ENCODE measurements at regions not wholly inside any gene's neighbourhood (a gene's known extent, or its start where the extent isn't known, plus 50 kb on each side); places are given as distances from the start of the nearest gene placed in this dataset.

DNA sequence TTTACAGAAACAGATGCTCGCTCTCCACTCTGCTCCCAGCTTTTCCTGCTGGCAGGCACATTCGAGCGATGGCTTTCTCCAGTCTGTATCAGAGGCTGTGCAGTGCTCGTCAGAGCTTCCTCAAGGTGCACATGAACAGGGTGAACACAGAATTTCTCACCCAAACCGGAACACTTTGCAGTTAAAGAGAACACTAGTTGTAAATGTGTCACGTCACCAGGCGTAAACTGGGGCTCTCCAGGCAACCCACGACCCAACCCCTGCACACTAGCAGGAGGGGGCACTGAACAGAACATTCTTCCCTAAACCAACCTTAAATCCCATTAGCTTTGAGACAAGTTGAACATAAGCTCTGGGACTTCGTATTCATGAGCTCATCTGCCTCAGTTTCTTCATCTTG, 119.0 kb downstream of the RMI2 start:
- WGBS, result 78% methylated on average over 9 of the region's 9 CpGs
- Histone ChIP-seq H3K9ac (ENCODE audit: low read depth in 1 of 2, low read length in 2 of 2) (no peak overlapping the region), H3K9me3 (ENCODE audit: control insufficient read depth in 4 of 4, low read length in 3 of 4) (no peaks in the 10 kb centered on the region)

DNA sequence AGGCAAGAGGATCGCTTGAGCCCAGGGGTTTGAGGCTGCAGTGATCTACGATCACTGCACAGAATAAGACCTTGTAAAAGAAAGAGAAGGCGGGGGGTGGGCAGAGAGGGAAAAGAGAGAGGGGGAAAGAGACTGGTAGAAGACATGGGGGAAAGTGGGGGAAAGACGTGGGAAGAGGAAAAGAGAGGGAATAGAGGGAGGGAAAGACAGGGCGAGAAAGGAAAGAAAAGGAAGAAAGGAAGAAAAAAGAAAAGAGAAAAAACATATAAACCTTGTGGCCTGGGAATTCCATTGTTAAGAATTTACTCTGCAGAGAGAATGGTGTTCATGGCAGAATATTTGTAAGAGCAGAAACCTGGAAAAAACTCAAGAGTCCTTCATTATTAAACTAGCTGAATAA, 120.4 kb downstream of the RMI2 start:
- no peaks in the 10 kb centered on the region for H3K36me3 ChIP-seq (ENCODE audit: control insufficient read depth in 4 of 4, insufficient read depth in 3 of 4, low read depth in 1 of 4, low read length in 3 of 4)
- no peaks in the 10 kb centered on the region for H3K9me3 ChIP-seq (ENCODE audit: control insufficient read depth in 4 of 4, low read length in 3 of 4)
- no peak for DNase-seq (ENCODE audit: low spot score)
- H3K27ac ChIP-seq (ENCODE audit: low read depth in 1 of 2, low read length in 2 of 2), result no peak overlapping the region
- H3K27me3 ChIP-seq (ENCODE audit: control insufficient read depth in 4 of 4, insufficient read depth in 4 of 4, low read length in 3 of 4), result no peaks in the 10 kb centered on the region
- TF ChIP-seq GABPA (IDR thresholded peaks at IDR 0.05 in 1 of 2, conservative IDR thresholded peaks at IDR 0.05 in 1 of 2) (no peak), JUND (IDR thresholded peaks at IDR 0.05) (no peak), YY1 (IDR thresholded peaks at IDR 0.05) (no peak), FOXA2 (IDR thresholded peaks at IDR 0.05) (no peak), EGR1 (IDR thresholded peaks at IDR 0.05; ENCODE audit: low read depth in 2 of 2) (no peak), SP1 (IDR thresholded peaks at IDR 0.05) (no peak), FOXA1 (IDR thresholded peaks at IDR 0.05) (no peak), RAD21 (IDR thresholded peaks at IDR 0.05) (no peak), TAF1 (conservative IDR thresholded peaks at IDR 0.05) (no peak)
- TF ChIP-seq, protein P1, sequence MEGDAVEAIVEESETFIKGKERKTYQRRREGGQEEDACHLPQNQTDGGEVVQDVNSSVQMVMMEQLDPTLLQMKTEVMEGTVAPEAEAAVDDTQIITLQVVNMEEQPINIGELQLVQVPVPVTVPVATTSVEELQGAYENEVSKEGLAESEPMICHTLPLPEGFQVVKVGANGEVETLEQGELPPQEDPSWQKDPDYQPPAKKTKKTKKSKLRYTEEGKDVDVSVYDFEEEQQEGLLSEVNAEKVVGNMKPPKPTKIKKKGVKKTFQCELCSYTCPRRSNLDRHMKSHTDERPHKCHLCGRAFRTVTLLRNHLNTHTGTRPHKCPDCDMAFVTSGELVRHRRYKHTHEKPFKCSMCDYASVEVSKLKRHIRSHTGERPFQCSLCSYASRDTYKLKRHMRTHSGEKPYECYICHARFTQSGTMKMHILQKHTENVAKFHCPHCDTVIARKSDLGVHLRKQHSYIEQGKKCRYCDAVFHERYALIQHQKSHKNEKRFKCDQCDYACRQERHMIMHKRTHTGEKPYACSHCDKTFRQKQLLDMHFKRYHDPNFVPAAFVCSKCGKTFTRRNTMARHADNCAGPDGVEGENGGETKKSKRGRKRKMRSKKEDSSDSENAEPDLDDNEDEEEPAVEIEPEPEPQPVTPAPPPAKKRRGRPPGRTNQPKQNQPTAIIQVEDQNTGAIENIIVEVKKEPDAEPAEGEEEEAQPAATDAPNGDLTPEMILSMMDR (IDR thresholded peaks at IDR 0.05; ENCODE audit: low read depth, low read length, missing input control), result no peak
- TF ChIP-seq, protein P2, sequence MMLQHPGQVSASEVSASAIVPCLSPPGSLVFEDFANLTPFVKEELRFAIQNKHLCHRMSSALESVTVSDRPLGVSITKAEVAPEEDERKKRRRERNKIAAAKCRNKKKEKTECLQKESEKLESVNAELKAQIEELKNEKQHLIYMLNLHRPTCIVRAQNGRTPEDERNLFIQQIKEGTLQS (IDR thresholded peaks at IDR 0.05), result no peak
- TF ChIP-seq, protein P3, sequence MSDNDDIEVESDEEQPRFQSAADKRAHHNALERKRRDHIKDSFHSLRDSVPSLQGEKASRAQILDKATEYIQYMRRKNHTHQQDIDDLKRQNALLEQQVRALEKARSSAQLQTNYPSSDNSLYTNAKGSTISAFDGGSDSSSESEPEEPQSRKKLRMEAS (IDR thresholded peaks at IDR 0.05), result no peak
- TF ChIP-seq, protein P4, sequence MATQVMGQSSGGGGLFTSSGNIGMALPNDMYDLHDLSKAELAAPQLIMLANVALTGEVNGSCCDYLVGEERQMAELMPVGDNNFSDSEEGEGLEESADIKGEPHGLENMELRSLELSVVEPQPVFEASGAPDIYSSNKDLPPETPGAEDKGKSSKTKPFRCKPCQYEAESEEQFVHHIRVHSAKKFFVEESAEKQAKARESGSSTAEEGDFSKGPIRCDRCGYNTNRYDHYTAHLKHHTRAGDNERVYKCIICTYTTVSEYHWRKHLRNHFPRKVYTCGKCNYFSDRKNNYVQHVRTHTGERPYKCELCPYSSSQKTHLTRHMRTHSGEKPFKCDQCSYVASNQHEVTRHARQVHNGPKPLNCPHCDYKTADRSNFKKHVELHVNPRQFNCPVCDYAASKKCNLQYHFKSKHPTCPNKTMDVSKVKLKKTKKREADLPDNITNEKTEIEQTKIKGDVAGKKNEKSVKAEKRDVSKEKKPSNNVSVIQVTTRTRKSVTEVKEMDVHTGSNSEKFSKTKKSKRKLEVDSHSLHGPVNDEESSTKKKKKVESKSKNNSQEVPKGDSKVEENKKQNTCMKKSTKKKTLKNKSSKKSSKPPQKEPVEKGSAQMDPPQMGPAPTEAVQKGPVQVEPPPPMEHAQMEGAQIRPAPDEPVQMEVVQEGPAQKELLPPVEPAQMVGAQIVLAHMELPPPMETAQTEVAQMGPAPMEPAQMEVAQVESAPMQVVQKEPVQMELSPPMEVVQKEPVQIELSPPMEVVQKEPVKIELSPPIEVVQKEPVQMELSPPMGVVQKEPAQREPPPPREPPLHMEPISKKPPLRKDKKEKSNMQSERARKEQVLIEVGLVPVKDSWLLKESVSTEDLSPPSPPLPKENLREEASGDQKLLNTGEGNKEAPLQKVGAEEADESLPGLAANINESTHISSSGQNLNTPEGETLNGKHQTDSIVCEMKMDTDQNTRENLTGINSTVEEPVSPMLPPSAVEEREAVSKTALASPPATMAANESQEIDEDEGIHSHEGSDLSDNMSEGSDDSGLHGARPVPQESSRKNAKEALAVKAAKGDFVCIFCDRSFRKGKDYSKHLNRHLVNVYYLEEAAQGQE (IDR thresholded peaks at IDR 0.05), result no peak
- 82% methylated on average over 5 of the region's 5 CpGs for WGBS
- no peaks in the 10 kb centered on the region for H3K4me1 ChIP-seq (ENCODE audit: control insufficient read depth in 4 of 4, insufficient read depth in 4 of 4, low read length in 3 of 4)
- H3K9ac ChIP-seq (ENCODE audit: low read depth in 1 of 2, low read length in 2 of 2), result no peak overlapping the region
- H3K4me3 ChIP-seq (ENCODE audit: low read depth in 1 of 3, low read length in 3 of 3), result no peak overlapping the region

More for the DNA sequence above, 119.0 kb downstream of the RMI2 start:
- Histone ChIP-seq H3K27ac (ENCODE audit: low read depth in 1 of 2, low read length in 2 of 2) (no peak overlapping the region), H3K4me1 (ENCODE audit: control insufficient read depth in 4 of 4, insufficient read depth in 4 of 4, low read length in 3 of 4) (no peaks in the 10 kb centered on the region), H3K27me3 (ENCODE audit: control insufficient read depth in 4 of 4, insufficient read depth in 4 of 4, low read length in 3 of 4) (no peaks in the 10 kb centered on the region), H3K4me3 (ENCODE audit: low read depth in 1 of 3, low read length in 3 of 3) (no peak overlapping the region), H3K36me3 (ENCODE audit: control insufficient read depth in 4 of 4, insufficient read depth in 3 of 4, low read depth in 1 of 4, low read length in 3 of 4) (no peaks in the 10 kb centered on the region)
- TF ChIP-seq FOXA1 (IDR thresholded peaks at IDR 0.05) (no peak), HNF4A (conservative IDR thresholded peaks at IDR 0.05) (no peak), JUND (IDR thresholded peaks at IDR 0.05) (no peak)
- TF ChIP-seq, protein P5, sequence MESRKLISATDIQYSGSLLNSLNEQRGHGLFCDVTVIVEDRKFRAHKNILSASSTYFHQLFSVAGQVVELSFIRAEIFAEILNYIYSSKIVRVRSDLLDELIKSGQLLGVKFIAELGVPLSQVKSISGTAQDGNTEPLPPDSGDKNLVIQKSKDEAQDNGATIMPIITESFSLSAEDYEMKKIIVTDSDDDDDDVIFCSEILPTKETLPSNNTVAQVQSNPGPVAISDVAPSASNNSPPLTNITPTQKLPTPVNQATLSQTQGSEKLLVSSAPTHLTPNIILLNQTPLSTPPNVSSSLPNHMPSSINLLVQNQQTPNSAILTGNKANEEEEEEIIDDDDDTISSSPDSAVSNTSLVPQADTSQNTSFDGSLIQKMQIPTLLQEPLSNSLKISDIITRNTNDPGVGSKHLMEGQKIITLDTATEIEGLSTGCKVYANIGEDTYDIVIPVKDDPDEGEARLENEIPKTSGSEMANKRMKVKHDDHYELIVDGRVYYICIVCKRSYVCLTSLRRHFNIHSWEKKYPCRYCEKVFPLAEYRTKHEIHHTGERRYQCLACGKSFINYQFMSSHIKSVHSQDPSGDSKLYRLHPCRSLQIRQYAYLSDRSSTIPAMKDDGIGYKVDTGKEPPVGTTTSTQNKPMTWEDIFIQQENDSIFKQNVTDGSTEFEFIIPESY (IDR thresholded peaks at IDR 0.05), result no peak
- TF ChIP-seq, protein P4 (IDR thresholded peaks at IDR 0.05), result no peak
- no peak for DNase-seq (ENCODE audit: low spot score)

Measured in liver (tissue), 8 donors.